Fibroblast of the aortic adventitia (primary cell): ENCODE measurements at regions not wholly inside any gene's neighbourhood (a gene's known extent, or its start where the extent isn't known, plus 50 kb on each side); places are given as distances from the start of the nearest gene placed in this dataset.

Experiments
- DNase-seq: peaks from one replicate; pipeline ENCODE4 v3.0.0-alpha.2; 2010; ENCODE audit warnings: low read depth
- H3K4me3 ChIP-seq: 2 replicates; pipeline ENCODE4 v1.5.1; 2011; ENCODE audit warnings: low read depth, mild to moderate bottlenecking, control low read depth, low read length, moderate library complexity
- TF ChIP-seq, protein P1 (sequence below): IDR thresholded peaks from 2 replicates; pipeline ENCODE4 v1.5.1; 2011; ENCODE audit warnings: mild to moderate bottlenecking, low read length, control low read depth, inconsistent platforms; ENCODE audit not compliant: insufficient read depth

DNA sequence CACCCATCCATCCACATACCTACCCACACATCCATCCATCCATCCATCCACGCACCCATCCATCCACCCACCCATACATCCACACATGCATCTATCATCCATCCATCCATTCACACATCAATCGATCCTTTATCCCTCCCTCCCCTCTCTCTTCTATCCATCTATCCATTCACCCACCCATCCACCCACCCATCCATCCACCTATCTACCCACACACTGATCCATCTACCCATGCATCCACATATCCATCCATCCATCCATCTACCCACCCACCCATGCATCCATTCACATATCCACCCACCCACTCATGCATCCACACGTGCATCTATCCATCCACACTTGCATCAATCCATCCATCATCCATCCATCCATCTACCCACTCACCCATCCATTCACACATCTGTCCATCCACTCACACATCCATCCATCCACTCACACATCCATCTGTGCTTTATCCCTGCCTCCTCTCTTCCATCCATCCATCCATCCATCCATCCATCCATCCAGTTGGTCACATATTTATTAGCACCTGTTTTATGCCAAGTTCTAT, 366.1 kb downstream of the CTTN start:
- no peak for DNase-seq
- no peak overlapping the region for H3K4me3 ChIP-seq
- TF ChIP-seq, protein P1, sequence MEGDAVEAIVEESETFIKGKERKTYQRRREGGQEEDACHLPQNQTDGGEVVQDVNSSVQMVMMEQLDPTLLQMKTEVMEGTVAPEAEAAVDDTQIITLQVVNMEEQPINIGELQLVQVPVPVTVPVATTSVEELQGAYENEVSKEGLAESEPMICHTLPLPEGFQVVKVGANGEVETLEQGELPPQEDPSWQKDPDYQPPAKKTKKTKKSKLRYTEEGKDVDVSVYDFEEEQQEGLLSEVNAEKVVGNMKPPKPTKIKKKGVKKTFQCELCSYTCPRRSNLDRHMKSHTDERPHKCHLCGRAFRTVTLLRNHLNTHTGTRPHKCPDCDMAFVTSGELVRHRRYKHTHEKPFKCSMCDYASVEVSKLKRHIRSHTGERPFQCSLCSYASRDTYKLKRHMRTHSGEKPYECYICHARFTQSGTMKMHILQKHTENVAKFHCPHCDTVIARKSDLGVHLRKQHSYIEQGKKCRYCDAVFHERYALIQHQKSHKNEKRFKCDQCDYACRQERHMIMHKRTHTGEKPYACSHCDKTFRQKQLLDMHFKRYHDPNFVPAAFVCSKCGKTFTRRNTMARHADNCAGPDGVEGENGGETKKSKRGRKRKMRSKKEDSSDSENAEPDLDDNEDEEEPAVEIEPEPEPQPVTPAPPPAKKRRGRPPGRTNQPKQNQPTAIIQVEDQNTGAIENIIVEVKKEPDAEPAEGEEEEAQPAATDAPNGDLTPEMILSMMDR, result no peak

DNA sequence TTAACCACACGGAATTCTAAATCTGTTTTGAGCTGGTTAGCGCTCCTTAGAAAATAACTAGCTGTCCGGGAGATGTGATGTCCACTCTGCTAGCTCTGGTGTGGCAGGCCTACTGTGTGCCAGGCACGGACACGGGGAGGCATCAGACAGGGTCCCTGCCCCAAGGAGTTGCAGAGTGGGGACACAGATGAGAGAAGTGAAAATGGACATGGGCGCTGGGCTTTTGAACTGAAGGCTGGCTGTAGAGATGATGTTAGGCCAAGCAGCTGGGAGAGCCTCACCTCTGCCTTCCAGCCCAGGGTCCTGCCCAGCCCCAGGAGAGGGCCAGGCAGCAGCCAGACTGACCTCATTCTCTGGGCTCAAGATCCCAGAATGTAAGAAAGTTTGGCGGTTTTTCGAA, 368.6 kb downstream of the CTTN start:
- no peak overlapping the region for H3K4me3 ChIP-seq
- TF ChIP-seq, protein P1, result no peak
- DNase-seq, result no peak

DNA sequence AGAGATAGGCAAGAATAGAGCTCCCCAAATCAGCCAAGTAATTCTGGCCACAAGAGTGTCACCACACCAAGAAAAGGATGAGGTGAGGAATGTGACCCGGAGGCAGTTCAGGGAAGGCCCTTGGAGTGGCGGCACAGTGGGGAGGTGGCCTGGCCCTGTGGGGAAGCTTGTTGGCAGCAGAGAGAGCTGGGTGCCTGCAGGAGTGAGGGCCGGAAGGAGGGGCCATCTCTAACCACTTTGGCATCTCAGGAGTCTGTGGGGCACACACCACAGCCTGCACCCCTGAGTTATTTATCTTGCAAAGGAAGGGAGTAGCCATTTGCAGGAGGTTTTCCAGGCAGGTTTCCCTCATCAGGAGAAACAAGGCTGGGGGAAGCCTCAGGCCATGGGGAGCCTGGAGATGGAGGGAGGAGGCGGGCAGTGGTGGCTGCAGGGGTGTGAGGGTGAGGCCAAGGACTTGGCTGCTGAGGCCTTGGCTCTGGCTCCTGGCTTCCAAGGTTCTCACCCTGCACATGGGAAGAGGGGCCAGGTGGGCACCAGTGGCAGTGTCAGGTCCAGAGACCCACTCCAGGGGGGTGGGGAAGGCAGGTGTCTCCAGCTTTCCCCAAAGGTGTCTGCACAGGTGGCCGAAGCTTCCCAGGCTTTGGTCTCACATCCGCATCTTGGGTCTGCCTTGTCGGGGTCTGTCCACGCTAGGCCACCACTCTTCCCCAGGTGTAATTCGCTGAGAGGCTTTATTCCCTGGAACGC, 370.2 kb downstream of the CTTN start:
- no peak for DNase-seq
- TF ChIP-seq, protein P1, result no peak
- H3K4me3 ChIP-seq, result no peak overlapping the region

DNA sequence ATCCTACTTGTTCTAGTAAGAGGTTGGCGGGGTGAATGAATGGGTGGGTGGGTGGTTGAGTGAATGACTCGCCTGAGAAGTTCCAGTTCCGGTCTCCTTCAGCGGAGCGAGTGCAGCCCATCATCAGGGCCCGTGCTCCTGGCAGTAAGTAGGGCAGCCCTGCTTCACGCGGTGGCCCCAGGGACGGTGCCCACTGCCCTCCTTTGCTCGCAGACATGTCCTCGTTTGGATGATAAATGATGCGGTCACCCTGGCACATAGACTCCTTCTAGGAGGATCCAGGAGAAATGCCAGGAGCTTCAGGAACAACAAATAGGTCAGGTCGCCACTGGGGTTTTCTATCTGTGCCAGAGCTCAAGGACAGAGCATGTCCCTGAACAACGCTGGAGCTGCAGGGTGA, 370.8 kb downstream of the CTTN start:
- TF ChIP-seq, protein P1, result no peak
- DNase-seq, result no peak

DNA sequence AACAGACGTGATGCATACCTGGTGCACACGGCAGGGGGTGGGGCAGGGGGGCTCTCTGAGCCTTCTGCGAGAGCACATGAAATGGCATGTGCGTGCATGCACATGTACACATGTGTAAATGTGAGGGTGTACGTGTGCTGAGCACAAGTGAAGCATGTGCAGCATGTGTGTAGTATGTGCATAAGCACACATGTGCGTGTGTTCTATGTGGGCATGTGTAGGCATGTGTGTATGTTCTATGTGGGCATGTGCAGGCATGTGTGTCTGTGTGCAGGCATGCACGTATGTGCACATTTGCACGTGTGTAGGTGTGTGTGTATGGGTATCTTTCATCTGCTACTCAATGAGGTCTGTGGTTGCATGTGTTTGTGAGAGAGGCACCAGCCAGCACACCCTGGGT, 371.2 kb downstream of the CTTN start:
- no peak overlapping the region for H3K4me3 ChIP-seq
- TF ChIP-seq, protein P1, result no peak
- DNase-seq, result no peak

More for the DNA sequence above, 370.8 kb downstream of the CTTN start:
- no peak overlapping the region for H3K4me3 ChIP-seq

DNA sequence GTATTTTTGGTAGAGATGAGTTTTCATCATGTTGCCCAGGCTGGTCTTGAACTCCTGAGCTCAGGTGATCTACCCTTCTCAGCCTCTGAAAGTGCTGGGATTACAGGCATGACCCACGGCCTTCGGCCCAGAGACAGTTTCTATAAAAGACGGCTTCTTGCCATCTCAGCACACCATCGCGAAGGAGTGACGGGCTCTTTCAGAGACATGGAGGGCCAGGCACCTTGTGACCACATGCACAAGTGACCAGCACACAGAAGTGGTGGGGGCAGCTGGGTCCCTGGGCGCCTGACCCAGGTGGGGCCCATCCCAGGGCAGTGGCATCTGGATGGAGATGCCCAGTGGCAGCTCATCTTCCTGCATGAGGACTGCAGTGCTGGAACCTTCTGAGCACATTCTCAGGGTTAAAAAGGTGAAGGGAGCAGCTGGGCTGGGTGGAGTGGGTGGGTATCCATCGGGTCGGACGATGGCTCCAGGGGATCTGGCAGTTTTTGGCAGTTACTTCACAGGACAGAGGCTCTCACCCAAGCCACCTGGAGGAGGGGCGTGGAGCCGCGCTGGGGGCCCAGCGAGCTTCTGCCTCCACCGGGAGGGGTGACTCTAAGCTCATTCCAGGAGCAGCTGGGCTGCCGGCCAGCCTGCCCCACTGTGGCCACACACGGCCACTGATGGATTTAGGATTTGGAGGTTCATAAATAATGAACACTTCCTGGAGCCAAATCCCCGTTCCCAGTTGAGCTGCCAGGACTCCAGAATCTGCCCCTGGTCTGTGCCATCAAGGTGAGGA, 373.0 kb downstream of the CTTN start:
- TF ChIP-seq, protein P1, result no peak
- H3K4me3 ChIP-seq, result no peak overlapping the region
- no peak for DNase-seq
